HL-60 (cell line): ENCODE measurements at regions not wholly inside any gene's neighbourhood (a gene's known extent, or its start where the extent isn't known, plus 50 kb on each side); places are given as distances from the start of the nearest gene placed in this dataset.

Experiments used
- DNase-seq, 2 experiments: peaks; one replicate each; pipeline ENCODE4 v3.0.0-alpha.2; 2010 to 2020; ENCODE audit warnings: low read depth in 1 of 2, low spot score in 1 of 2
- H3K27ac ChIP-seq: fragments of 250-450 bp; sonication (Bioruptor Pico); replicated peaks from 2 replicates; pipeline ENCODE4 v1.5.1; 2020; ENCODE audit warnings: mild to moderate bottlenecking, moderate library complexity
- H3K27me3 ChIP-seq: fragments of 250-450 bp; sonication (Bioruptor Pico); 2 replicates; pipeline ENCODE4 v1.5.1; 2021; ENCODE audit warnings: mild to moderate bottlenecking, moderate library complexity; ENCODE audit not compliant: insufficient read depth, poor library complexity, severe bottlenecking
- H3K4me3 ChIP-seq: replicated peaks from 2 replicates; pipeline ENCODE4 v1.5.1; 2011; ENCODE audit warnings: mild to moderate bottlenecking, control low read depth, low read length; ENCODE audit not compliant: insufficient read depth
- CTCF ChIP-seq: IDR thresholded peaks from one replicate; pipeline ENCODE4 v1.5.1; 2011; ENCODE audit warnings: low read length, control low read depth, inconsistent platforms; ENCODE audit not compliant: insufficient read depth
- GABPA ChIP-seq: IDR thresholded peaks from 2 replicates; pipeline ENCODE4 v1.6.1; 2012; ENCODE audit warnings: low read depth
- POLR2AphosphoS5 ChIP-seq: IDR thresholded peaks from 2 replicates; pipeline ENCODE4 v1.6.1; 2012; ENCODE audit warnings: low read depth
- REST ChIP-seq: IDR thresholded peaks from 2 replicates; pipeline ENCODE4 v1.6.1; 2012; ENCODE audit warnings: low read depth; ENCODE audit not compliant: insufficient replicate concordance
- SPI1 ChIP-seq: IDR thresholded peaks from 2 replicates; pipeline ENCODE4 v1.6.1; 2012; ENCODE audit warnings: low read depth, mild to moderate bottlenecking, borderline replicate concordance

GRCh38 chr5:74224331-74224730 lies 416.2 kb downstream of the ENC1 start:
- H3K27me3 ChIP-seq: no peaks in the 10 kb centered on the region
- no peak for DNase-seq
- H3K4me3 ChIP-seq: no peak overlapping the region
- no peak overlapping the region for H3K27ac ChIP-seq
- no peak for TF ChIP-seq CTCF
- TF ChIP-seq GABPA: no peak
- TF ChIP-seq POLR2AphosphoS5: no peak
- TF ChIP-seq SPI1: no peak
- no peak for TF ChIP-seq REST

GRCh38 chr5:74222806-74223205 lies 417.7 kb downstream of the ENC1 start:
- peak; percentile 57 for TF ChIP-seq SPI1
- no peak for TF ChIP-seq GABPA
- no peaks in the 10 kb centered on the region for H3K27me3 ChIP-seq
- no peak overlapping the region for H3K4me3 ChIP-seq
- DNase-seq: no peak
- H3K27ac ChIP-seq: no peak overlapping the region

GRCh38 chr5:74221413-74221812 lies 419.1 kb downstream of the ENC1 start:
- H3K4me3 ChIP-seq: no peak overlapping the region
- no peak overlapping the region for H3K27ac ChIP-seq
- no peaks in the 10 kb centered on the region for H3K27me3 ChIP-seq
- TF ChIP-seq CTCF (no peak), GABPA (no peak), REST (no peak)
- no peak for DNase-seq

- TF ChIP-seq CTCF (no peak), SPI1 (no peak), REST (no peak), GABPA (no peak), POLR2AphosphoS5 (no peak)
- Histone ChIP-seq H3K4me3 (no peak overlapping the region), H3K27ac (no peak overlapping the region), H3K27me3 (no peaks in the 10 kb centered on the region)
- no peak for DNase-seq
Observed at GRCh38 chr5:74216012-74216411, 424.5 kb downstream of the ENC1 start.
